Naive B cell (primary cell): ENCODE measurements at regions not wholly inside any gene's neighbourhood (a gene's known extent, or its start where the extent isn't known, plus 50 kb on each side); places are given as distances from the start of the nearest gene placed in this dataset.
"Not testable (repeated sequence)": the region's sequence is repeated elsewhere in the genome, so short reads cannot be mapped to it uniquely, and the experiment has no call there.

Experiments
- ATAC-seq, 2 donors: fragments of 150-1000 bp; cut with Tn5 transposase; 2 replicates each; pipeline ENCODE4 v1.10.0; 2021; ENCODE audit warnings: low read depth in 2 of 2, mild to moderate bottlenecking in 2 of 2, moderate library complexity in 2 of 2
- DNase-seq: peaks from one replicate; pipeline ENCODE4 v3.0.0; 2022
- H3K27ac Mint-ChIP-seq, 6 donors: one replicate each; pipeline ENCODE4 v1.8.0; 2020 to 2022; ENCODE audit warnings: mild to moderate bottlenecking in 6 of 6, mixed read lengths in 6 of 6, moderate library complexity in 5 of 6, inconsistent platforms in 2 of 6
- H3K27me3 Mint-ChIP-seq, 3 donors: one replicate each; pipeline ENCODE4 v1.8.0; 2021 to 2022; ENCODE audit warnings: mixed read lengths in 3 of 3, mild to moderate bottlenecking in 1 of 3
- H3K36me3 Mint-ChIP-seq, 2 donors: one replicate each; pipeline ENCODE4 v1.8.0; 2020 to 2022; ENCODE audit warnings: mixed read lengths in 2 of 2, inconsistent platforms in 1 of 2, mild to moderate bottlenecking in 1 of 2
- H3K4me1 Mint-ChIP-seq, 3 donors: one replicate each; pipeline ENCODE4 v1.8.0; 2020 to 2022; ENCODE audit warnings: mixed read lengths in 3 of 3, inconsistent platforms in 1 of 3, mild to moderate bottlenecking in 1 of 3, moderate library complexity in 1 of 3
- H3K4me3 Mint-ChIP-seq, 8 donors: one replicate each; pipeline ENCODE4 v1.8.0; 2020 to 2022; ENCODE audit warnings: mild to moderate bottlenecking in 8 of 8, mixed read lengths in 8 of 8, moderate library complexity in 8 of 8, inconsistent platforms in 2 of 8
- H3K9me3 Mint-ChIP-seq, 7 donors: one replicate each; pipeline ENCODE4 v1.8.0; 2020 to 2022; ENCODE audit warnings: mixed read lengths in 7 of 7, mild to moderate bottlenecking in 5 of 7, inconsistent platforms in 2 of 7, moderate library complexity in 1 of 7

DNA sequence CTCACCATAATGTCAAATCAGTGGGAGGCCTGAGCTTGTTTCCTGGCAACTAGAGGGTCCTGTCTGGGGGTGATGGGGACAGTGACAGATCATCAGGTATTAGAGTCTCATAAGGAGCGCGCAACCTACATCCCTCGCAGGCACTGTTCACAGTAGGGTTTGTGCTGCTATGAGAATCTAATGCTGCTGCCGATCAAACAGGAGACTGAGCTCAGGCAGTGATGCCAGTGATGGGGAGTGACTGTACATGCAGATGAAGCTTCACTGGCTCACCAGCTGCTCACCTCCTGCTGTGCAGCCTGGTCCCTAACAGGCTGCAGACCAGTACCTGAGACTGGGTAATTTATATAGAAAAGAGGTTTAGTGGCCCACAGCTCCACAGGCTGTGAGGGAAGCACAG, 147.3 kb downstream of the TTLL2 start:
- Mint-ChIP-seq H3K4me1 (no peaks in the 10 kb centered on the region), H3K27ac (peak overlapping the region in 1 of 6 donors; percentile 34), H3K27me3 (peaks cover 4 to 13% (median 5%) of the 10 kb centered on the region in 3 donors), H3K36me3 (no peaks in the 10 kb centered on the region), H3K4me3 (no peak overlapping the region), H3K9me3 (no peaks in the 10 kb centered on the region)
- ATAC-seq (no peak), DNase-seq (no peak)

DNA sequence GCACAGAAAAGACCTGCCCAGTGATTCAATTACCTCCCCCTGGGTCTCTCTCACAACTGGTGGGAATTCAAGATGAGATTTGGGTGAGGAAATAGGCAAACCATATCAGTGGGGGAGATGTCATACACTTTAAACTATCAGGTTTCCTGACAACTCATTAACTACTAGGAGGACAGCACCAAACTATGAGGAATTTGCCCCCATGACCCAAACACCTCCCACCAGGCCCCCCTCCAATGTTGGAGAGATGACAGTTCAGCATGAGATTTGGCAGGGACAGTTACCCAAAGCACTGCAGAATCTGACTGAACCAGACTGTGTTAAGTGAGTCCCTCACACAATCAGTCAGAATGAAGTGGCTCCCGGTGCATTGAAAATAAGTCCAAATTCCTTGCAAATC, 148.0 kb downstream of the TTLL2 start:
- DNase-seq, result no peak
- Mint-ChIP-seq H3K27ac (no peak overlapping the region), H3K9me3 (no peaks in the 10 kb centered on the region), H3K27me3 (peaks cover 0 to 9% (median 4%) of the 10 kb centered on the region in 3 donors), H3K4me1 (no peaks in the 10 kb centered on the region), H3K4me3 (no peak overlapping the region), H3K36me3 (no peaks in the 10 kb centered on the region)
- no peak for ATAC-seq

DNA sequence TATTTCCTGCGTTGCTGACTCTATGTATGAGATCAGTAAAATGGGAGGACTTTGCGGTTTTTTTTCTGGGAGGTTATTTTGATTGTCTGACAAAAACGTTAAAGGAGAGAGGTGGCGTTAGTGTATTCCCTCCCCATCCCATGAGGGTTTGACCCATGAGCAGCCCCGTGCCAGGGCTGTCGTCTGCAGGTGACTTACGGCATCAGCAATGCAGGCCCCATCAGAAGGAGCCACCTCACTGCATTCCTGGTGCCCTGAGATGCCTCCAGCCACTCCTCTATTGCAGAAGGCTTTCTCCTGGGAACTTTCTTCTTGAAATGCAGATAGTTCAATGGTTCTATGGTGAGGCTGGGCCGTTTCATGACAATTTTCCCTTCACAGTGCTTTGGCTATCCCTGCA, 149.3 kb downstream of the TTLL2 start:
- ATAC-seq (no peak), DNase-seq (no peak)
- Mint-ChIP-seq H3K27me3 (peaks cover 0 to 21% (median 4%) of the 10 kb centered on the region in 3 donors), H3K27ac (no peak overlapping the region), H3K36me3 (no peaks in the 10 kb centered on the region), H3K4me3 (no peak overlapping the region), H3K9me3 (no peaks in the 10 kb centered on the region), H3K4me1 (peaks cover 0 to 5% (median 0%) of the 10 kb centered on the region in 3 donors)

DNA sequence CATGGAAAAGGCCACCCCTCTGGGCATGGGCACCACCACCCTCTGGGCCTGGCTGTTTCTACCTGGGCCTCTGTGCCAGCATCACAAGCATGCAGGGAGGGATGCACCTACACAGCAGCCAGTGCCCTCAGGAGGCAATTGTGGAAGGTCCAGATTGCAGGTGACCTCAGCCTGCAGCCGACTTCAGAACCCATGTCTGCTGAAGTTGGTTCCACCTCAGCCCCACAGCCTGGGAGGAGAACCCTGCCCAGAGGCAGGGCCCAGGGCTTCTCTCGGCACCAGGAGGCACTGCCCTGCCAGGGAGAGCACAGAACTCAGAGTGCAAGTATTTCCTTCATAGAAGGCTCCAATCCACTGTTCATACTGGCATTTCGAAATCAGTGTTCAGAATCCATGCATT, 149.8 kb downstream of the TTLL2 start:
- ATAC-seq, result no peak
- no peaks in the 10 kb centered on the region for H3K9me3 Mint-ChIP-seq
- peaks cover under 1 to 21% (median 4%) of the 10 kb centered on the region in 3 donors for H3K27me3 Mint-ChIP-seq
- H3K36me3 Mint-ChIP-seq, result no peaks in the 10 kb centered on the region
- DNase-seq, result no peak
- H3K4me3 Mint-ChIP-seq, result no peak overlapping the region
- H3K27ac Mint-ChIP-seq, result no peak overlapping the region
- peaks cover 0 to 8% (median 3%) of the 10 kb centered on the region in 3 donors for H3K4me1 Mint-ChIP-seq

DNA sequence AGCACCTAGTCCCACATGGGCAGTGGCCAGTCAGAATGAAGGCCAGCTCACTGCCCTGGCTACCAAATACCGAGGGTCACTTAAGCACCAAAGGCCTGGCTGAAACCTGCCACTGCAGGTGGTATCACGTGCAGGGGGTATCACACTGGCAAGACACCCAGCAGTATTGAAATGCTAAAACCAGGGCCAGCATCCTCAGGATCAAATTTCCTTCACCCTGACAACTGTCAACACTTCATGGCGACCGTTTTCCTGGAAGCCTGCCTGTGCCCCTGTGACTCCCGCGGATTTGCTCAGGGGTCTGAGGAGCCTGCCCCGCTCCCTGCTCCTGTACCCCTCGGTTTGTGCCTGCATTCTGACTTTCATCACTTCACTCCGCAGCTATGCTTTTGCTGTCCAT, 151.1 kb downstream of the TTLL2 start:
- DNase-seq (no peak), ATAC-seq (no peak)
- Mint-ChIP-seq H3K27me3 (peaks cover 4 to 21% (median 11%) of the 10 kb centered on the region in 3 donors), H3K4me3 (no peak overlapping the region), H3K4me1 (peaks cover 5 to 14% (median 9%) of the 10 kb centered on the region in 3 donors), H3K36me3 (no peaks in the 10 kb centered on the region), H3K27ac (no peak overlapping the region), H3K9me3 (no peaks in the 10 kb centered on the region)

DNA sequence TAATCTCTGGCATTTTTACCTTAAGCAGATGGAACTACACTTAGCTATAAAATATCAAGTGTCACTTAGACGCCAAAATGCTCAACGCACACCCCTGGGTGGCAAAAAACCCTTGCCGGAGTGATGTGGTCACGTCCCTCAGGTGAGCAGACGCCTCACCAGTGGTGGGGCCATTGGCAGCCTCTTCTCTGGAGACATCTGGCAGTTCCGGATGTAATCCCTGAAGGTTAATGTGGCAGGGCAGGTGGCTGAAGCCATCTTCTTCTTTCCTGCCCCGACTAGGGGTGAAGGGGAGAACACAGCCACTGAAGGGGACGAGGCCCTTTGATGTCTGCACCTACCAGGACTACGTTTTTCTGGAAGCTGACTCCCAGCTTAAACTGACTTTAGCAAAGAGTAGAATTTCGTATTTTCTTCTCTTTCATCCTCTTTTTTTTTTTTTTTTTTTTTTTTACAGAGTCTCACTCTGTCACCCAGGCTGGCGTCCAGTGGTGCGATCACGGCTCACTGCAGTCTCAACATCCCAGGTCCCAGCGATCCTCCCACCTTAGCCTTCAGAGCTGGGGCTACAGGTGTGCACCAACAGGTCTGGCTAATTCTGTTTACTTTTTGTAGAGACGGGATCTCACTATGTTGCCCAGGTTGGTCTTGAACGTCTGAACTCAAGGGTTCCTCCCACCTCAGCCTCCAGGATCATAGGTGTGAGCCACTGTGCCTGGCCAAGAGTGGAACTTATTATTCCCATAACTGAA, 152.1 kb downstream of the TTLL2 start:
- Mint-ChIP-seq H3K27ac (peak overlapping the region in 1 of 6 donors; percentile 84), H3K9me3 (no peaks in the 10 kb centered on the region), H3K27me3 (peaks cover 4 to 21% (median 11%) of the 10 kb centered on the region in 3 donors), H3K4me1 (peaks cover 5 to 14% (median 9%) of the 10 kb centered on the region in 3 donors), H3K4me3 (no peak overlapping the region), H3K36me3 (no peaks in the 10 kb centered on the region)
- no peak for DNase-seq
- no peak for ATAC-seq

DNA sequence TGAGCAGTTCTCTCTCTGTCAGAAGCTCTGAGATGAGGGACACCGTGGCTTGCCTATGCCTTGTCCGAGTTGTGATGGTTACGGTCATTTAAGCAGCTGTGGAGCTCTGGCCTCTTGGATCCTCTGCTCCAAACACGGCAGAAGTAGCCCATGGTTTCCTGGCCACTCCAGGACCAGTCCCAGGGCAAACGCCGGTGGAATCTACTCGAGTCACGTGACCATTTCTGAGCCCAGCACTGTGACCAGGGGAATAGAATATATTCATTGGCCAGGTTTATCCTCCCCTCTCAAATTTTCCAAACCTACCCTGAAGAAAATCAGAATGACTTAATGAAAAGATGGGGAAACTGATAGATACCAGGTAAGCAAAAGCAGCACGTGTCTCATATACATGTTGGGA, 152.8 kb downstream of the TTLL2 start:
- DNase-seq, result no peak
- Mint-ChIP-seq H3K4me1 (peaks cover 5 to 14% (median 9%) of the 10 kb centered on the region in 3 donors), H3K27ac (peak overlapping the region in 1 of 6 donors; percentile 84), H3K27me3 (peaks cover 4 to 21% (median 11%) of the 10 kb centered on the region in 3 donors), H3K36me3 (no peaks in the 10 kb centered on the region), H3K4me3 (no peak overlapping the region), H3K9me3 (no peaks in the 10 kb centered on the region)
- ATAC-seq, result no peak

DNA sequence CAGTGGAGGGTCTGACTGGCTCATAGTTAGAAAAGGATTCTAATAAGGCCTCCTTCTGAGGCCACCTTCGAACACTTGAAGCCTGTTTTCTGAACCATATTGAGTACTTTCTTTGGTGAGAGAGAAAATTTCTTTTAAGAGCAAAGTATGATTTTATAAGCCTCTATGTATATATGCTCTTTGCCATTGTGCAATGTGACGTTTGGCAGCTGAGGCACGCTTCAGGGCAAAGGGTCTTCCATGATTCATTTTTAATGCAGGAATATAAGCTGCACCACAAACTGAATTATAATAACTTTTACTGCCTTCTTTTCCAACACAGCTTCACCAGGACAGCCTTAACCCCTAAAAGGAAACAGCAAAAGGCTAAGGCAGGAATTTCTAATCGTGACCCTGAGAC, 154.4 kb downstream of the TTLL2 start:
- H3K9me3 Mint-ChIP-seq, result no peaks in the 10 kb centered on the region
- DNase-seq (no peak), ATAC-seq (no peak)
- no peak overlapping the region for H3K27ac Mint-ChIP-seq
- no peaks in the 10 kb centered on the region for H3K36me3 Mint-ChIP-seq
- H3K4me3 Mint-ChIP-seq, result no peak overlapping the region
- peaks cover 11 to 21% (median 11%) of the 10 kb centered on the region in 3 donors for H3K27me3 Mint-ChIP-seq
- H3K4me1 Mint-ChIP-seq, result peaks cover 5 to 14% (median 9%) of the 10 kb centered on the region in 3 donors

DNA sequence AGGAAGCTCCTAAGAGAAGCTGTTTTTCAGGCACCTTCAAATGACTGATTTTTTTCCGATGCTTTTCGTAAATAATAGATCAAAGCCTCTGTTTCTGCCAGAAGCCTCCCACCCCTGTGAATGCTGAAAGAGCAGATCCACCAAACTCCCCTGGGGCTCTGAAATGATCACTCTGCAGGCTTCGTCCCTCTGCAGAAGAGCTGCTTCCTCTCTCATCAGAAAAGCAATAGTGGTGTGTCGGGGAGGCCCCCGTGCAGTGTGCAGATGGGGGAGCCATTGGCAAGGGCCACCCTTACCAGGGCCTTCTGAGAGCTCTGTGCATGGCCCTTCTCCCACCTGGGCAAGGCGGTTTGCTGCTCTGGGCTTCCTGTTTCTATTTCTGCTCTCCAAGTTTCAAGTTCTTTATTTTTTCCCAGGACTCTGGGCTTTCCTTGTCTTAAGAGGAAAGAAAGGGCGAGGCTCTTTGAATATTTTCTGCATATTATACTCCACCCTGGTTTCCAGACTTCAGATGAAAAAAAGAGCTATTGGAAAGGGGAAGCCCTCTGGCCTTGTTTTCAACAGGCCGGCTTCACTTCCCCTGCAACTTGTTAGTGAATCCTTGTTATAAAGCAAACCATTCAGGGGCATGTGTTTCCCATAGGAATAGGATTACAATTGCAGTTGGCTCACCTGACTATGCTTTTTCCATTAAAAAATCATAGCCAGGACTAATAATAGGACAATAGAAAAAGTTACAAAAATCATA, 155.2 kb downstream of the TTLL2 start:
- Mint-ChIP-seq H3K4me1 (peaks cover 5 to 14% (median 9%) of the 10 kb centered on the region in 3 donors), H3K4me3 (peak overlapping the region in 2 of 8 donors; percentile 2 to 34), H3K27me3 (peaks cover 11 to 22% (median 11%) of the 10 kb centered on the region in 3 donors), H3K27ac (peak overlapping the region in 2 of 6 donors; percentile 16 to 61), H3K36me3 (no peaks in the 10 kb centered on the region), H3K9me3 (no peaks in the 10 kb centered on the region)
- ATAC-seq, result no peak
- no peak for DNase-seq

DNA sequence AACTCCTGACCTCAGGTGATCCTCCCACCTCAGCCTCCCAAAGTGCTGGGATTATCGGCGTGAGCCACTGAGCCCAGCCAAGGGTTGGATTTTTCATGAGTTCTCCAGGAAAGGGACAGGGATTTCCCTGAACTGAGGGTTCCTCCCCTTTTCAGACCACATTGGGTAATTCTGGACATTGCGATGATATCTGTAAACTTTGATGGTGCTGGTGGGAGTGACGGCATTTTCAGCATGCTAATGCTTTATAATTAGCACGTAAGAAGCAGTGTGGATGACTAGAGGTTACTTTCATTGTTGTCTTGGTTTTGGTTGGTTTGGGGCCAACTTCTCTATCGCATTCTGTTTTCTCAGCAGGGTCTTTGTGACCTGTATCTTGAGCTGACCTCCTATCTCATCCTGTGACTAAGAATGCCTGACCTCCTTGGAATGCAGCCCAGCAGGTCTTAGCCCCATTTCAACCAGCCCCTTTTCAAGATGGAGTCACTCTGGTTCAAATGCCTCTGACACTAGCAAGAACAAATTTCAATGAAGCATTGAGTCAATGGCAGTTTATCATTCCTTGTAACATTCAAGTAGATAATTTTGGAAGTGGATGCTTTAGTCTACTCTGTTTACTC, 156.5 kb downstream of the TTLL2 start:
- Mint-ChIP-seq H3K4me3 (peak overlapping the region in 1 of 8 donors; percentile 29), H3K27ac (no peak overlapping the region), H3K36me3 (no peaks in the 10 kb centered on the region), H3K27me3 (peaks cover 7 to 25% (median 16%) of the 10 kb centered on the region in 3 donors), H3K4me1 (peaks cover 5 to 14% (median 9%) of the 10 kb centered on the region in 3 donors), H3K9me3 (no peaks in the 10 kb centered on the region)
- no peak for DNase-seq
- no peak for ATAC-seq

DNA sequence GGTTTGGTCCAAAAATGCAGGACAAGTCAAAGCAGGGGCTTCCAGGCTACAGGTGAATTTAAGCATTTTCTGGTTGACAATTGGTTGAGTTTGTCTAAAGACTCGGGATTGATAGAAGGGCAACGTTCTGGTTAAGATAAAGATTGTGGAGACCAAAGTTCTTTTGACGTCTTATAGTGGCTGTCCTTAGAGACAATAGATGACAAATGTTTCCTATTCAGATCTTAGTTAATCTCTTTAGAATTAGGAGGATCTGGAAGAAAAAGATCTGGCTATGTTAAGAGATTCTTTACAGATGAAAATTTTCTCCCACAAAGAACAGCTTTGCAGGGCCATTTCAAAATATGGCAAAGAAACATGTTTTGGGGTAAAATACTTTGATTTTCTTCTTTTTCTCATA, 157.9 kb downstream of the TTLL2 start:
- H3K4me1 Mint-ChIP-seq, result peaks cover 5 to 14% (median 9%) of the 10 kb centered on the region in 3 donors
- H3K4me3 Mint-ChIP-seq, H3K9me3 Mint-ChIP-seq, ATAC-seq, DNase-seq, H3K36me3 Mint-ChIP-seq: not testable (repeated sequence)
- peak overlapping the region in 1 of 6 donors; percentile 30 for H3K27ac Mint-ChIP-seq
- peaks cover 11 to 37% (median 22%) of the 10 kb centered on the region in 3 donors for H3K27me3 Mint-ChIP-seq

DNA sequence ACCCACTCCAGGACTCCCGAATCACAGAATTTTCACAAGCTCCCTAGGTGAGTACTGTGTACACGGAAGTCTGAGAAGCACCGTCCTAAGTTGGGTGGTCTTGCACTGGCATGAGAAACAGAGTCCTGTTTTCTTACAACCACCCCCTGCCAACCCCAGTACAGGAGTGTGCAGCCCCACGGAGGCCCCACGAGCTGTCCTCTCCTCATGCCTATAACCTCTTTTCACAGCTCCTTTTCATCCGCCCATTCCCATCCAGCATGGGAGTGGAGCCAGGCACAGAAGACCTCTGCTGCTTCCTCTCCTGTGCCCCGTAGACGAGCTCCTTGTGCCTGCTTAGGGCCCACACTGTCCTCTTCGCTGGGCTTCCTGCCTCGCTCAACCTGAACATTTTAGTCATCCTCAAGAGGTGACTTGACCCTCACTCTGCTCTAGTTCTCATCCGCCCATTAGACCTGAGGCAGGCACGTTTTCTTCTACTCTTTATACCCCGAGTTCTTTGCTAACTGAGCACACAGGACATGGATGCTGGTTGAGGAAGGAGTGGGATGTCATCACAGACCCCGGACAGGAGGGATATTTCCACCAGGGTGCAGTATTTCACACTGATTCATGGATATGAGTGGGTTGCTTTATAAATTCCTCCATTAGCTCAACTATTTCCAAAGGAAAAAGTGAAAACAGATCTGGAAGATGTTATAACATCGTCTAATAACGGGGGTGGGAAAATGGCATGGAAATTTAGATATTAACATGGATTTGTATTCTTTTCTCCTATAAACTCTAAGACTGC, 160.5 kb downstream of the TTLL2 start:
- ATAC-seq, result no peak
- peak overlapping the region in 1 of 8 donors; percentile 73 for H3K4me3 Mint-ChIP-seq
- H3K27me3 Mint-ChIP-seq, result peaks cover 11 to 38% (median 25%) of the 10 kb centered on the region in 3 donors
- H3K4me1 Mint-ChIP-seq, result no peaks in the 10 kb centered on the region
- H3K36me3 Mint-ChIP-seq, result no peaks in the 10 kb centered on the region
- DNase-seq, result no peak
- peak overlapping the region in 1 of 6 donors; percentile 1 for H3K27ac Mint-ChIP-seq
- H3K9me3 Mint-ChIP-seq, result no peaks in the 10 kb centered on the region
